HepG2 (cell line): ENCODE measurements at regions not wholly inside any gene's neighbourhood (a gene's known extent, or its start where the extent isn't known, plus 50 kb on each side); places are given as distances from the start of the nearest gene placed in this dataset.
A peak's percentile ranks its signal among the peaks of the same experiment; 100 is the strongest.

Experiments
- AFF4 ChIP-seq: sonication (generic); formaldehyde crosslinking; IDR thresholded peaks from 2 replicates; pipeline ENCODE4 v1.4.0; 2020; ENCODE audit warnings: missing genetic modification reagents
- ARNTL ChIP-seq: sonication (generic); formaldehyde crosslinking; IDR thresholded peaks from 2 replicates; pipeline ENCODE4 v1.4.0; 2020; ENCODE audit warnings: mild to moderate bottlenecking, missing genetic modification reagents
- BHLHE40 ChIP-seq: IDR thresholded peaks from 2 replicates; pipeline ENCODE4 v1.6.1; 2011; ENCODE audit warnings: low read length, improper control_type of control experiment
- GATA4 ChIP-seq: sonication (generic); IDR thresholded peaks from 2 replicates; pipeline ENCODE4 v1.6.1; 2016; ENCODE audit warnings: antibody characterized with exemption, low read depth, borderline replicate concordance
- GTF3A ChIP-seq: sonication (generic); formaldehyde crosslinking; conservative IDR thresholded peaks from 2 replicates; pipeline ENCODE4 v1.4.0; 2020; ENCODE audit warnings: mild to moderate bottlenecking, missing genetic modification reagents
- HMG20B ChIP-seq: conservative IDR thresholded peaks from 2 replicates; pipeline ENCODE4 v1.6.1; 2016; ENCODE audit warnings: missing genetic modification reagents, missing compliant biosample characterization
- HNRNPH1 ChIP-seq: fragments of 200-400 bp; formaldehyde crosslinking; optimal IDR thresholded peaks from 2 replicates; pipeline ENCODE3; 2017; ENCODE audit warnings: mild to moderate bottlenecking, low read depth, low read length
- MED8 ChIP-seq: sonication (generic); formaldehyde crosslinking; IDR thresholded peaks from 2 replicates; pipeline ENCODE4 v1.8.1; 2023; ENCODE audit warnings: mild to moderate bottlenecking, missing genetic modification reagents; ENCODE audit not compliant: insufficient replicate concordance
- NFE2L2 ChIP-seq: fragments of 150-350 bp; IDR thresholded peaks from 2 replicates; pipeline ENCODE4 v1.6.1; 2014; ENCODE audit warnings: low read length
- NRL ChIP-seq: sonication (generic); formaldehyde crosslinking; IDR thresholded peaks from 2 replicates; pipeline ENCODE4 v1.5.0; 2020; ENCODE audit warnings: missing genetic modification reagents, mild to moderate bottlenecking, moderate library complexity, borderline replicate concordance
- SMC3 ChIP-seq: IDR thresholded peaks from 2 replicates; pipeline ENCODE4 v1.6.1; 2011; ENCODE audit warnings: low read length, improper control_type of control experiment
- ZNF274 ChIP-seq: sonication (generic); formaldehyde crosslinking; IDR thresholded peaks from 2 replicates; pipeline ENCODE4 v1.5.1; 2020; ENCODE audit warnings: mild to moderate bottlenecking, missing genetic modification reagents
- ZNF407 ChIP-seq: sonication (generic); formaldehyde crosslinking; IDR thresholded peaks from one replicate; pipeline ENCODE4 v1.5.1; 2020; ENCODE audit warnings: mild to moderate bottlenecking, missing genetic modification reagents; ENCODE audit errors: not compliant biosample characterization
- ZNF414 ChIP-seq: sonication (generic); formaldehyde crosslinking; IDR thresholded peaks from 2 replicates; pipeline ENCODE4 v1.5.0; 2020; ENCODE audit warnings: missing genetic modification reagents
- ZNF629 ChIP-seq: sonication (generic); formaldehyde crosslinking; conservative IDR thresholded peaks from 2 replicates; pipeline ENCODE4 v1.5.0; 2020; ENCODE audit warnings: missing genetic modification reagents
- ZNF724P ChIP-seq: sonication (generic); formaldehyde crosslinking; IDR thresholded peaks from 2 replicates; pipeline ENCODE4 v1.8.0; 2022; ENCODE audit warnings: missing genetic modification reagents, borderline replicate concordance
- ZNF737 ChIP-seq: sonication (generic); formaldehyde crosslinking; IDR thresholded peaks from 2 replicates; pipeline ENCODE4 v1.5.0; 2020; ENCODE audit warnings: missing genetic modification reagents, mild to moderate bottlenecking, borderline replicate concordance
- ZNF782 ChIP-seq: sonication (generic); formaldehyde crosslinking; IDR thresholded peaks from 2 replicates; pipeline ENCODE4 v1.4.0; 2020; ENCODE audit warnings: missing genetic modification reagents, mild to moderate bottlenecking, borderline replicate concordance

- TF ChIP-seq ZNF407 (CRISPR knock-in tag) (no peak), ZNF274 (no peak), GATA4 (no peak), ZNF629 (CRISPR knock-in tag) (no peak), ZNF414 (CRISPR knock-in tag) (no peak), ZNF724P (CRISPR knock-in tag) (no peak), SMC3 (peak; percentile 60; the same call in 1 of the 2 replicates), NFE2L2 (no peak), ARNTL (CRISPR knock-in tag) (no peak), AFF4 (CRISPR knock-in tag) (no peak), ZNF782 (CRISPR knock-in tag) (no peak), NRL (CRISPR knock-in tag) (no peak), MED8 (CRISPR knock-in tag) (no peak), GTF3A (CRISPR knock-in tag) (no peak), HNRNPH1 (no peak), BHLHE40 (no peak), ZNF737 (CRISPR knock-in tag) (0 out of 2 replicates have a peak, but pooled peaks have one; percentile 40), HMG20B (CRISPR knock-in tag) (no peak)
Observed at GRCh38 chr2:117470311-117471095, 344.0 kb upstream of the DDX18 start (continued).
